ENCODE measurements at regions not wholly inside any gene's neighbourhood (a gene's known extent, or its start where the extent isn't known, plus 50 kb on each side); places are given as distances from the start of the nearest gene placed in this dataset.

DNA sequence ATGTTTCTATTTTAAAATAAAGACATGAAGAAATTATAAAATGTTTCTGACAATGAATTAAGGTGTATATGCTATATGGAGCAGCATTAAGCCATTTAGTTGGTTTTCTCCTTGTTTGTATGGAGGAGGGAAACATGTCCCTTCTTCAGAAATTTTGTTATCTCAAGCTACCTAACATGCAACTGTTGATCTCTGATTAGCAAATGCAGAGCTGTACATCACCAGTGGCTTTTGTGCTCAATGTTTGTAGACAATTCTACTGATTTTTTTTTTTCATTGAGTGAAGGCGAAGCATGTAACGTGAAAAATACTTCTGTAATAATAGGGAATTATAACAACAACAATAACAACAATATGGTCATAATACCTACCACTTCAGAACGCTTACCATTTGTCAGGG, 463.7 kb downstream of the PLPP3 start:
- no peak overlapping the region for H3K4me3 ChIP-seq
- H3K27ac ChIP-seq, result no peak overlapping the region
- H3K4me1 ChIP-seq, result no peaks in the 10 kb centered on the region
- DNase-seq (no peak), ATAC-seq (no peak)
- H3K36me3 ChIP-seq, result no peaks in the 10 kb centered on the region
- TF ChIP-seq, protein P1, sequence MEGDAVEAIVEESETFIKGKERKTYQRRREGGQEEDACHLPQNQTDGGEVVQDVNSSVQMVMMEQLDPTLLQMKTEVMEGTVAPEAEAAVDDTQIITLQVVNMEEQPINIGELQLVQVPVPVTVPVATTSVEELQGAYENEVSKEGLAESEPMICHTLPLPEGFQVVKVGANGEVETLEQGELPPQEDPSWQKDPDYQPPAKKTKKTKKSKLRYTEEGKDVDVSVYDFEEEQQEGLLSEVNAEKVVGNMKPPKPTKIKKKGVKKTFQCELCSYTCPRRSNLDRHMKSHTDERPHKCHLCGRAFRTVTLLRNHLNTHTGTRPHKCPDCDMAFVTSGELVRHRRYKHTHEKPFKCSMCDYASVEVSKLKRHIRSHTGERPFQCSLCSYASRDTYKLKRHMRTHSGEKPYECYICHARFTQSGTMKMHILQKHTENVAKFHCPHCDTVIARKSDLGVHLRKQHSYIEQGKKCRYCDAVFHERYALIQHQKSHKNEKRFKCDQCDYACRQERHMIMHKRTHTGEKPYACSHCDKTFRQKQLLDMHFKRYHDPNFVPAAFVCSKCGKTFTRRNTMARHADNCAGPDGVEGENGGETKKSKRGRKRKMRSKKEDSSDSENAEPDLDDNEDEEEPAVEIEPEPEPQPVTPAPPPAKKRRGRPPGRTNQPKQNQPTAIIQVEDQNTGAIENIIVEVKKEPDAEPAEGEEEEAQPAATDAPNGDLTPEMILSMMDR (IDR thresholded peaks at IDR 0.05), result no peak
- TF ChIP-seq POLR2A (IDR thresholded peaks at IDR 0.05), result no peak
- no peaks in the 10 kb centered on the region for H3K9me3 ChIP-seq
- WGBS (ENCODE audit: insufficient coverage, low coverage, low lambda C conversion rate, missing lambda C conversion rate), result 74% methylated on average over 3 of the region's 3 CpGs
- no peaks in the 10 kb centered on the region for H3K27me3 ChIP-seq
- intact Hi-C loops (cut with DNase I), result no loop called here

DNA sequence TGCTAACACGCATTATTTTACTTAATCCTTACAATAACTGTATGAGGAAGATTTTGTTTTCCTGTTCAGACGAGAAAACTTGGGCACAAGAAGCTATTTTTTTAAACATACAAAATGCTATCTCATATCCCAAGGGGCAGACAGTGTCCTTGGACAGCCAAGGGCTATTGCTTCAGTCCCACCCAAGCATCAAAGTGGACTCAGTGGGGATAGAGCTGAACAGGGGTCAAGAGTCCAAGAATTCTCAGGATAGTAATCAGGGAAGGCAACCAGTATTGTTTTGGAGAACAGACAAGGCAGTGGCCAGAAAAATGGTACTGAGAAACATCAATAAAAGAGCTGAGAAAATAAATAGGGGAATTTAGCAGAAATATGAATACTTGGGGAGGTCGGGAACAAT, 465.7 kb downstream of the PLPP3 start:
- no peak for TF ChIP-seq POLR2A (IDR thresholded peaks at IDR 0.05)
- TF ChIP-seq, protein P1 (IDR thresholded peaks at IDR 0.05), result no peak
- DNase-seq (no peak), ATAC-seq (no peak)
- no peaks in the 10 kb centered on the region for H3K9me3 ChIP-seq
- intact Hi-C loops (cut with DNase I), result no loop called here
- H3K4me3 ChIP-seq, result no peak overlapping the region
- WGBS (ENCODE audit: insufficient coverage, low coverage, low lambda C conversion rate, missing lambda C conversion rate), result 55% methylated on average over 2 of the region's 3 CpGs
- H3K4me1 ChIP-seq, result no peaks in the 10 kb centered on the region
- H3K27me3 ChIP-seq, result no peaks in the 10 kb centered on the region
- no peak overlapping the region for H3K27ac ChIP-seq
- H3K36me3 ChIP-seq, result no peaks in the 10 kb centered on the region

DNA sequence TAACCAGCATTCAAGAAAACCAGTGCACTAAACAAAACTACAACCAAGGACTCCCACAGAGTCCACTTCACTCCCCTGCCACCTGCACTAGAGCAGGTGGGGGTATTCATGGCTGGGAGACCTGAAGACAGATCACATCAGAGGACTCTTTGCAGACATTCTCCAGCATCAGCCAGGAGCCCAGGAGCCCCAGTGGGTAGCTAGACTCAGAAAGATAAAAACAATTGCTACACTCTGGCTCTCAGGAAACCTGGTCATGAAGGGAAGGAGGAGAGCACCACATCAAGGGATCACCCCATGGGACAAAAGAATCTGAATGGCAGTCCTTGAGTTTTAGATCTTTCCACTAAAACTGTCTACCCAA, 472.1 kb downstream of the PLPP3 start:
- Histone ChIP-seq H3K27ac (no peak overlapping the region), H3K9me3 (no peaks in the 10 kb centered on the region), H3K4me1 (no peaks in the 10 kb centered on the region), H3K27me3 (no peaks in the 10 kb centered on the region), H3K4me3 (no peak overlapping the region), H3K36me3 (no peaks in the 10 kb centered on the region)
- no peak for ATAC-seq
- no peak for TF ChIP-seq POLR2A (IDR thresholded peaks at IDR 0.05)
- TF ChIP-seq, protein P1 (IDR thresholded peaks at IDR 0.05), result no peak
- DNase-seq, result no peak
- intact Hi-C loops (cut with DNase I), result no loop called here

DNA sequence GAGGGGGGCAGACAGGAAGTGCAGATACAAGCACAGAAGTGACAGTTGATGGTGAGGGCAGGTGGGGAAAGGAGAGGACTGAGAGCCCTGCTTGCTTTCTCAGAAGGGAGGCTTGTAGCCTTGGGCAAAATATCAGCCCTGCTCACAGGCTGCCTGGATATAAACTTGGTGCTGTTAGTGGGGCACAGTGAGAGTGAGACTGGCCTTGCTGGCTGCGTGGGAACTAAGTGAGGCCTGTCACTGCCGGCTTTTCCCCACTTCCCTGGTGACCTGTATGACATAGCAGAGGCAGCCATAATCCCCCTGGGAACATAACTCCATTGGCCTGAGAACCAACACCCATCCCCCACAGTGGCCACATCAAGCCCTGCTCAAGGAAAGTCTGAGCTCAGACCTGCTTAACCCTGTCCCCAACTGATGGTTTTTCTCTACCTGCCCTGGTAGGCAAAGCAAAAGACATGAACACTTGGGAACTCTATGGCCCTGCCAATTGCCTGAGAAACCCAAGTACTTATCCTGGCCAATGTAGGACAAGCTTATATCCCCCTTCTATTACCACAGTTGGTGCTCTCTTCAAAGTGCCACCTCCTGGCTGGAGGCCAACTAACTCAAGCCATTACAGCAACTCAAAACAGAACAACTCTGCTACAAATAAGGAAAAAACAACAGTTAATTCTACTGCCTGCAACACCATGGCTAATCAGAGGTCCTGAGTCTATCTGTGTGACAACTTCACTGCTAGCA, 472.7 kb downstream of the PLPP3 start:
- 88% methylated on average over 2 of the region's 2 CpGs for WGBS (ENCODE audit: insufficient coverage, low coverage, low lambda C conversion rate, missing lambda C conversion rate)
- no peaks in the 10 kb centered on the region for H3K4me1 ChIP-seq
- H3K9me3 ChIP-seq, result no peaks in the 10 kb centered on the region
- DNase-seq, result no peak
- no peak for ATAC-seq
- no peak overlapping the region for H3K4me3 ChIP-seq
- intact Hi-C loops (cut with DNase I), result no loop called here
- H3K36me3 ChIP-seq, result no peaks in the 10 kb centered on the region
- TF ChIP-seq, protein P1 (IDR thresholded peaks at IDR 0.05), result no peak
- no peak for TF ChIP-seq POLR2A (IDR thresholded peaks at IDR 0.05)
- no peaks in the 10 kb centered on the region for H3K27me3 ChIP-seq
- H3K27ac ChIP-seq, result no peak overlapping the region

DNA sequence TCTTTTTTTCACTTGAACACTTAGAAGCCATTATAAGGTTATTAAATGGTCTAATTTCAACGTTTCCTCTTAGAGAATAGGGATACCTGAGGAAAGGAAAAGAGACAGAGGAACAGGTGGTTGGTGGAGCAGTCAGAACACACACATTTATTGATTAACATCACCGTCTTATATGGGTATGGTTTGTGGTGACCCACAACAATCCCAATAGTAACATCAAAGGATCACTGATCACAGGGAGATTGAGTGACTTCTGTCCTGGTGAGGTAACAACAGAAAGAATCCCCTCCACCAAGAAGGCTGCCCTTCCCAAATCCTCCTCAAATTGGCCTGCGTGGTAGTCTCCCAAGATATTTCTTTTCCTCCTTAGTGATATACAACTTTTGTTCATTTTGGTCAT, 474.0 kb downstream of the PLPP3 start:
- ATAC-seq (no peak), DNase-seq (no peak)
- 53% methylated on average over 2 of the region's 3 CpGs for WGBS (ENCODE audit: insufficient coverage, low coverage, low lambda C conversion rate, missing lambda C conversion rate)
- Histone ChIP-seq H3K36me3 (no peaks in the 10 kb centered on the region), H3K4me1 (no peaks in the 10 kb centered on the region), H3K27me3 (no peaks in the 10 kb centered on the region), H3K4me3 (no peak overlapping the region), H3K9me3 (no peaks in the 10 kb centered on the region), H3K27ac (no peak overlapping the region)
- intact Hi-C loops (cut with DNase I), result no loop called here
- TF ChIP-seq POLR2A (IDR thresholded peaks at IDR 0.05), result no peak
- TF ChIP-seq, protein P1 (IDR thresholded peaks at IDR 0.05), result no peak
